Tibial nerve (tissue), 4 donors: ENCODE measurements at regions not wholly inside any gene's neighbourhood (a gene's known extent, or its start where the extent isn't known, plus 50 kb on each side); places are given as distances from the start of the nearest gene placed in this dataset.

Experiments
- DNase-seq, 2 donors: peaks; one replicate each; pipeline ENCODE4 v3.0.0-alpha.2; 2019; ENCODE audit warnings: low spot score in 2 of 2
- H3K27ac ChIP-seq, 4 donors: fragments of 200-600 bp; sonication (generic) in 3 of 4; one replicate each; pipeline ENCODE4 v1.5.1; 2017 to 2019; ENCODE audit warnings: mild to moderate bottlenecking in 1 of 4
- H3K27me3 ChIP-seq, 2 donors: fragments of 200-600 bp; sonication (generic) in 1 of 2; one replicate each; pipeline versions ENCODE4 v1.5.1 to v1.6.0; 2017 to 2019
- H3K36me3 ChIP-seq, 3 donors: fragments of 200-600 bp; sonication (generic); one replicate each; pipeline ENCODE4 v1.5.1; 2018 to 2019
- H3K4me1 ChIP-seq, 4 donors: fragments of 200-600 bp; sonication (generic) in 3 of 4; one replicate each; pipeline ENCODE4 v1.5.1; 2017 to 2019
- H3K4me3 ChIP-seq, 4 donors: fragments of 200-600 bp; sonication (generic) in 3 of 4; one replicate each; pipeline ENCODE4 v1.5.1; 2017 to 2019; ENCODE audit warnings: mild to moderate bottlenecking in 1 of 4, moderate library complexity in 1 of 4
- H3K9me3 ChIP-seq, 4 donors: fragments of 200-600 bp; sonication (generic) in 3 of 4; one replicate each; pipeline ENCODE4 v1.5.1; 2017 to 2019
- EP300 ChIP-seq, 2 donors: sonication (generic); formaldehyde crosslinking; IDR thresholded peaks; one replicate each; pipeline ENCODE4 v1.6.1; 2017; ENCODE audit warnings: antibody characterized with exemption in 2 of 2, mild to moderate bottlenecking in 1 of 2
- POLR2A ChIP-seq, 2 donors: fragments of 450-650 bp; IDR thresholded peaks; one replicate each; pipeline ENCODE4 v1.6.1; 2017; ENCODE audit warnings: antibody characterized with exemption in 2 of 2, mild to moderate bottlenecking in 2 of 2, moderate library complexity in 2 of 2
- WGBS, 2 donors: methylation state at CpG; one replicate each; pipeline ENCODE4 v1.1.5; 2018; 5-methylcytosine and 5-hydroxymethylcytosine counted together
- TF ChIP-seq, protein P1 (sequence below), 5 experiments: fragments of 200-600 bp in 3 of 5; fragments of 450-650 bp in 2 of 5; sonication (generic) in 3 of 5; IDR thresholded peaks; one replicate each; pipeline ENCODE4 v1.5.1; 2016 to 2019; ENCODE audit warnings: antibody characterized with exemption in 5 of 5, mild to moderate bottlenecking in 3 of 5, moderate library complexity in 2 of 5

- WGBS, 2 donors, result 95% methylated on average over 5 of the region's 5 CpGs
- H3K9me3 ChIP-seq, result no peaks in the 10 kb centered on the region
Measured at GRCh38 chr3:152184971-152185686, 83.6 kb upstream of the MBNL1 start.

GRCh38 chr3:152185891-152186630 lies 82.7 kb upstream of the MBNL1 start:
- no peaks in the 10 kb centered on the region for H3K36me3 ChIP-seq
- peaks cover 0 to 5% (median 0%) of the 10 kb centered on the region in 4 donors for H3K4me1 ChIP-seq
- no peak for DNase-seq
- H3K4me3 ChIP-seq, result no peak overlapping the region
- no peaks in the 10 kb centered on the region for H3K9me3 ChIP-seq
- 68 to 78% methylated on average over 6 of the region's 6 CpGs for WGBS, 2 donors
- TF ChIP-seq EP300 (IDR thresholded peaks at IDR 0.05), result no peak
- TF ChIP-seq, protein P1, sequence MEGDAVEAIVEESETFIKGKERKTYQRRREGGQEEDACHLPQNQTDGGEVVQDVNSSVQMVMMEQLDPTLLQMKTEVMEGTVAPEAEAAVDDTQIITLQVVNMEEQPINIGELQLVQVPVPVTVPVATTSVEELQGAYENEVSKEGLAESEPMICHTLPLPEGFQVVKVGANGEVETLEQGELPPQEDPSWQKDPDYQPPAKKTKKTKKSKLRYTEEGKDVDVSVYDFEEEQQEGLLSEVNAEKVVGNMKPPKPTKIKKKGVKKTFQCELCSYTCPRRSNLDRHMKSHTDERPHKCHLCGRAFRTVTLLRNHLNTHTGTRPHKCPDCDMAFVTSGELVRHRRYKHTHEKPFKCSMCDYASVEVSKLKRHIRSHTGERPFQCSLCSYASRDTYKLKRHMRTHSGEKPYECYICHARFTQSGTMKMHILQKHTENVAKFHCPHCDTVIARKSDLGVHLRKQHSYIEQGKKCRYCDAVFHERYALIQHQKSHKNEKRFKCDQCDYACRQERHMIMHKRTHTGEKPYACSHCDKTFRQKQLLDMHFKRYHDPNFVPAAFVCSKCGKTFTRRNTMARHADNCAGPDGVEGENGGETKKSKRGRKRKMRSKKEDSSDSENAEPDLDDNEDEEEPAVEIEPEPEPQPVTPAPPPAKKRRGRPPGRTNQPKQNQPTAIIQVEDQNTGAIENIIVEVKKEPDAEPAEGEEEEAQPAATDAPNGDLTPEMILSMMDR (IDR thresholded peaks at IDR 0.05), result no peak
- TF ChIP-seq POLR2A (IDR thresholded peaks at IDR 0.05), result no peak
- H3K27ac ChIP-seq, result no peak overlapping the region
- H3K27me3 ChIP-seq, result no peaks in the 10 kb centered on the region

More at GRCh38 chr3:152184971-152185686, 83.6 kb upstream of the MBNL1 start:
- DNase-seq, result no peak
- no peak for TF ChIP-seq POLR2A (IDR thresholded peaks at IDR 0.05)
- TF ChIP-seq, protein P1 (IDR thresholded peaks at IDR 0.05), result no peak
- TF ChIP-seq EP300 (IDR thresholded peaks at IDR 0.05), result no peak
- Histone ChIP-seq H3K4me1 (peaks cover 0 to 5% (median 0%) of the 10 kb centered on the region in 4 donors), H3K4me3 (no peak overlapping the region), H3K27ac (no peak overlapping the region), H3K27me3 (no peaks in the 10 kb centered on the region), H3K36me3 (no peaks in the 10 kb centered on the region)

DNA sequence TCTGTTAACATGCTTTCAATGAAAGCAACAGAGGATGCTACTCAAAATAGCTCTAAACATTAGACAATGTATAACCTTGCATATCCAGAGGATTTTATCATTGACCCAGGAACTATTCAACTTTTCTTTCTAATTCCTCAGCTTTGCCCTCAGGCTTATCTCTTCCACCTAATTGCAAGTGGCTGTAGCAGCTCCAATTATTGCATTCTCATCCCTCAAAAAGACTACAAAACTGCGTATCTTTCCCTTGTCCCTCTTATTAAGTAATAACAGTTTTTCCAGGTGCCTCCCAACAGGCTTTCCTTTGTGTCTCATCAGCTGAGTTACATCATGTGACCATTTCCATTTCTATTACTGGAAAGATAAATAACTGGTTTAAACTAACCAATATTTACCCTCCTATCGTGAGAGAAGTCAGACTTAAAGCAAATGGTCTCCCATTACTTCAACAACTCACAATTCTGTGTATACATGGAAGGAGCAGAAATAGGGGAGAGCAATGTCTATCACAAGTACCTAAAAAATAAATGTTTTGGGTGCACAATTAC lies 78.0 kb upstream of the MBNL1 start:
- Histone ChIP-seq H3K36me3 (no peaks in the 10 kb centered on the region), H3K27me3 (no peaks in the 10 kb centered on the region), H3K27ac (no peak overlapping the region), H3K4me1 (peaks cover 0 to 10% (median 0%) of the 10 kb centered on the region in 4 donors), H3K4me3 (no peak overlapping the region), H3K9me3 (no peaks in the 10 kb centered on the region)
- TF ChIP-seq EP300 (IDR thresholded peaks at IDR 0.05) (no peak), POLR2A (IDR thresholded peaks at IDR 0.05) (no peak)
- TF ChIP-seq, protein P1 (IDR thresholded peaks at IDR 0.05), result no peak
- no peak for DNase-seq
- WGBS, 2 donors, result 55 to 71% methylated on average over 2 of the region's 2 CpGs

DNA sequence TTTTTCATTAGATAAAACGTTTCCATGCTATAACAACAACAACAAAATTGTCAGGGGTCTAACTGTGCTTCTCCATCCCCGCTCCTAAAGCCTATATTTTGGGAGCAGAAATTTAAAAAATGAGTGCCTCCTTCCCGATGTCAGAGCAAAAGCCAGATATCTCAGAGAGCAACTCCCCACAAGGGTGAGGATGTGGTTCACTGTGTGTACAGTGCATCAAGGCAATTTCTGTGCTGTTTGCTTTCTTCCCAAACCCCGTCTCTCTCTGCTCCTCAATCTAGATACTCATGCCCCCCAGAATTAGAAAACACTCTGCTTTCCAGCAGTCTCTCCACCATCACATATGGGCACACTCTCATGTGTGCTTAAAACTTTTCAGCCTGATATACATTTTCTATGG lies 76.7 kb upstream of the MBNL1 start:
- Histone ChIP-seq H3K4me1 (peaks cover 0 to 10% (median under 1%) of the 10 kb centered on the region in 4 donors), H3K9me3 (no peaks in the 10 kb centered on the region), H3K36me3 (no peaks in the 10 kb centered on the region), H3K27ac (no peak overlapping the region), H3K27me3 (no peaks in the 10 kb centered on the region), H3K4me3 (no peak overlapping the region)
- TF ChIP-seq, protein P1 (IDR thresholded peaks at IDR 0.05), result no peak
- WGBS, 2 donors, result 79 to 81% methylated on average over 4 of the region's 4 CpGs
- no peak for DNase-seq
